Kidney epithelial cell (primary cell): ENCODE measurements at regions not wholly inside any gene's neighbourhood (a gene's known extent, or its start where the extent isn't known, plus 50 kb on each side); places are given as distances from the start of the nearest gene placed in this dataset.

Experiments used
- DNase-seq: peaks from one replicate; pipeline ENCODE4 v3.0.0-alpha.2; 2010; ENCODE audit warnings: low read depth
- H3K27me3 ChIP-seq: 2 replicates; pipeline ENCODE4 v1.6.0; 2011; ENCODE audit warnings: low read length; ENCODE audit not compliant: control insufficient read depth, insufficient read depth
- H3K36me3 ChIP-seq: 2 replicates; pipeline ENCODE4 v1.5.1; 2011; ENCODE audit warnings: low read length; ENCODE audit not compliant: control insufficient read depth, insufficient read depth
- H3K4me3 ChIP-seq: 2 replicates; pipeline ENCODE4 v1.5.1; 2011; ENCODE audit warnings: low read depth, mild to moderate bottlenecking, control low read depth, low read length
- TF ChIP-seq, protein P1 (sequence below): IDR thresholded peaks from 2 replicates; pipeline ENCODE4 v1.5.1; 2011; ENCODE audit warnings: mild to moderate bottlenecking, moderate library complexity, low read length, control low read depth, inconsistent platforms; ENCODE audit not compliant: insufficient read depth, poor library complexity, severe bottlenecking

DNA sequence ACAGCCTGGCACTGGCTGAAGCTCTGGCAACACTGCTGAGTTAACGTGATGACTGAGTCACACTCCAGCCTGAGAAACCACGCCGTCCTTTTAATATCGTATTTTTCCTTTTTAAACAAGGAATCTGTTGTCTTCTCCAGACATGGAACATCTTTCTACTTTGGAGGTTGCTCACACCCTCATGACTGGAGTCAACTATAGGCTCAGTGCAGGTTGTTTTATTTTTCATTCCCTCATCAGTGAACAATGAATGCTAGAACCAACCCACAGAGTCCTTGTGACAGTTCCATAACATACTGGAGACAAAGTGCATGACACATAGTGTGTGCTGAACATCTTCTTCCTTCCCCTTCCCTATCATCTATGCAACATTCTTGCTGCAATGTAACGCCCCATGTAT lies 76.8 kb upstream of the CPEB2 start:
- no peak for DNase-seq
- no peaks in the 10 kb centered on the region for H3K36me3 ChIP-seq
- no peak overlapping the region for H3K4me3 ChIP-seq
- no peaks in the 10 kb centered on the region for H3K27me3 ChIP-seq
- TF ChIP-seq, protein P1, sequence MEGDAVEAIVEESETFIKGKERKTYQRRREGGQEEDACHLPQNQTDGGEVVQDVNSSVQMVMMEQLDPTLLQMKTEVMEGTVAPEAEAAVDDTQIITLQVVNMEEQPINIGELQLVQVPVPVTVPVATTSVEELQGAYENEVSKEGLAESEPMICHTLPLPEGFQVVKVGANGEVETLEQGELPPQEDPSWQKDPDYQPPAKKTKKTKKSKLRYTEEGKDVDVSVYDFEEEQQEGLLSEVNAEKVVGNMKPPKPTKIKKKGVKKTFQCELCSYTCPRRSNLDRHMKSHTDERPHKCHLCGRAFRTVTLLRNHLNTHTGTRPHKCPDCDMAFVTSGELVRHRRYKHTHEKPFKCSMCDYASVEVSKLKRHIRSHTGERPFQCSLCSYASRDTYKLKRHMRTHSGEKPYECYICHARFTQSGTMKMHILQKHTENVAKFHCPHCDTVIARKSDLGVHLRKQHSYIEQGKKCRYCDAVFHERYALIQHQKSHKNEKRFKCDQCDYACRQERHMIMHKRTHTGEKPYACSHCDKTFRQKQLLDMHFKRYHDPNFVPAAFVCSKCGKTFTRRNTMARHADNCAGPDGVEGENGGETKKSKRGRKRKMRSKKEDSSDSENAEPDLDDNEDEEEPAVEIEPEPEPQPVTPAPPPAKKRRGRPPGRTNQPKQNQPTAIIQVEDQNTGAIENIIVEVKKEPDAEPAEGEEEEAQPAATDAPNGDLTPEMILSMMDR, result no peak

DNA sequence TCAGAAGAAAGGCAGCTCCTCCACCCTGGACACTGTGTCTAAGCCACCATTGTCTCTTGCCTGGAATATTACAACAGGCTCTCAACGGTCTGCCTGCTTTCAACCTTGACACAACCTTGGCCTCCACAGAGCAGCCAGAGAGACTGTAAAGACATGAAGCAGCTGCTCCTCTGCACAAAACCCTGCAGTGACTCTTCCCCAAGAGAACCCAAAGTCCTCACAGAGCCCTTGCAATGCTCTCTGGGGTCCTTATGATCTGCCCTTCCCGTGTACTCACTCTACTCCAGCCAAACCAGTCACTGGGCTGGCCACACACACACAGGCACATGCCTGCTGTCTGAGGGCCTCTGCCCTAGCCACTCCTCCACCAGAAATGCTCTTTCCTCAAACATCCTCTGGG lies 75.9 kb upstream of the CPEB2 start:
- TF ChIP-seq, protein P1, result no peak

DNA sequence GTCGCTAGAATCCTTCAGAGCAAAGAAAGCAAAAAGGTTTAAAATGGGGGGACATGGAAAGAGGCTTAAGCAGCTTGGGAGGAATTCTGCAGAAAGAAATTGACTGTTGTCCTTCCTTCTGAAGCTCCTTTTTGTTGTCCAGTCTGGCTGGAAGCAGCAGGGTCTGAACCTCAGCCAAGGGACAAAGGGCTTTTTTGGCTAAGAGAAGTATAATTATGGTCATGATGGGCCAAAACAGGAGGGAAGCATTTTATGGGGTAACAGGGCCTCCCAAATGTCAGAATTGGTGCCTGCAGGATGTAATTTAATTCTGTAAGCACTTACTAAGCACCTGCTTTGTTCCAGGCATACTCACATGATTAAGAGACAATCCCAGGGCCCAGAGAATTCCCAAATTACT lies 74.2 kb upstream of the CPEB2 start:
- Histone ChIP-seq H3K27me3 (no peaks in the 10 kb centered on the region), H3K36me3 (no peaks in the 10 kb centered on the region), H3K4me3 (no peak overlapping the region)
- DNase-seq, result no peak
- TF ChIP-seq, protein P1, result no peak

More for the DNA sequence above, 75.9 kb upstream of the CPEB2 start:
- H3K36me3 ChIP-seq, result no peaks in the 10 kb centered on the region
- H3K4me3 ChIP-seq, result no peak overlapping the region
- no peaks in the 10 kb centered on the region for H3K27me3 ChIP-seq
- no peak for DNase-seq

DNA sequence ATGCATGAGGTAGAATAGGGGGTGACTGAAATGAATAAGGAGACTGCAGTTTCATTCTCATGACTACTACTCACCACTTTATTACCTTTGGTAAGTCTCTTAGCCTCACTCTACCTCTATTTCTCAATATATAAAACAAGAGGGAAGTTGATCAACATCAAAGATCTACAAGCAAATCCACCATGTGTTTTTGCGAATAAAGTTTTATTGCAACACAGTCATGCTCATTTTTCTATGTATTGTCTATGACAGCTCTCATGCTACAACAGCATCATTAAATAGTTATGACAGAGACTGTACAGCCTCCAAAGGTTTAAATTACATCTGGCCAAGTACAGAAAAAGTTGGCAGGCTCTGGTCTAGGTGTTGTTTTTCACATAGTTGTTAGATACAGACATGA lies 72.6 kb upstream of the CPEB2 start:
- TF ChIP-seq, protein P1, result no peak
- no peak for DNase-seq
- Histone ChIP-seq H3K27me3 (no peaks in the 10 kb centered on the region), H3K4me3 (no peak overlapping the region), H3K36me3 (no peaks in the 10 kb centered on the region)

DNA sequence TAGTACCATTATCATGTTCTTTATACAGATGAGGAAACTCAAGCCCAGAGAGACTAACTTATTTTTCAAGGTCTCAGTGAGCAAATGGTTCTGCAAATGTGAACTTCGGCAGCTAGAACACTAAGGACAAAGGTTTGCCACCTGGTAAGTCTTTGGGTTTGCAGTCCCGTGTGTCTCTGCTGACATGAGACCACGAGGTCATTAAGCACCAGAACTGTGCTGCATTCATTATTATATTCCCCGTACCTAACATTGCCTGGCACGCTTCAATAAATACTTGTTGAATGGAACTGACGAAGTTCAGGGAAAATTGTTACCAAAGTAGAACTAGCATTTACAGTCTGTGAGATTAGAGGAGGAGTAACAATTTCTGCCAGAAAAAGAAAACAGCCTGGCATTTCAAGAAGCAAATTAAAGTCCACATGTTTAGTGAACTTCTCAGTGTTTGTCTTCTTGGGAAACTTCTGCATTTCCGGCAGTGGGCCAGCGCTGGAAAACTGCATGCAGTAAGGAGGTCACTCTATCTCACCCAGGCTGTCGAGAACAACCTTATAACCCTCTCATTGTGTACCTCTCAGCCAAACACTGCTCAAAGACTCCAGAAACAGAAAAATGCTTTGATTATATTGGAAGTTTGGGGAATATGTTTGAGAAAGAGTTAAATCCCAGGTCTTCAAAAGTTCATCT lies 67.4 kb upstream of the CPEB2 start:
- Histone ChIP-seq H3K4me3 (no peak overlapping the region), H3K36me3 (no peaks in the 10 kb centered on the region), H3K27me3 (no peaks in the 10 kb centered on the region)
- no peak for DNase-seq
- TF ChIP-seq, protein P1, result no peak

DNA sequence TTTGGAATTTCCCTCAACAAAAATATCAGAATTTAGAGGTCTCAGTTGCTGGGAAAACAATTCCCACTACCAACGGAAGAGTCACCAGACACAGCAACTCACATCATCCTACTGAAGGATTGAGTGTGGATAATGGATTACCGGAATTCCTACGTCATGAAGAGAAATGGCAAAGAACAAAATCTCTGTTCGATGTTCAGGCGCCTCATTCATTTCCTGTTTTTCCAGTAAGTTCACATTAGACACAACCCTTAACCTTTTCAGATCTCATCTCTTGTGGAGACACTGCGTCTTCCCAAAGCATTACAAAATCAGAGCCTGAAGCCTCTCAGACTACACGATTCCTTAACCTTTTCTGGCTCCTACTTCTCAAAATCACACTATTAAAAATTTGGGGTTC lies 58.5 kb upstream of the CPEB2 start:
- no peaks in the 10 kb centered on the region for H3K27me3 ChIP-seq
- H3K36me3 ChIP-seq, result no peaks in the 10 kb centered on the region
- TF ChIP-seq, protein P1, result no peak
- no peak for DNase-seq
- no peak overlapping the region for H3K4me3 ChIP-seq
